HG02938 (cell line): ENCODE measurements at regions not wholly inside any gene's neighbourhood (a gene's known extent, or its start where the extent isn't known, plus 50 kb on each side); places are given as distances from the start of the nearest gene placed in this dataset.

Source experiments
- ATAC-seq: cut with Tn5 transposase; IDR thresholded peaks from one replicate; pipeline ENCODE4 v1.9.1; 2021; ENCODE audit warnings: mild to moderate bottlenecking, moderate library complexity; ENCODE audit not compliant: unreplicated experiment

GRCh38 chr5:167001246-167001645 lies 1290.2 kb upstream of the WWC1 start:
- ATAC-seq: no peak

GRCh38 chr5:167008705-167009104 lies 1282.7 kb upstream of the WWC1 start:
- ATAC-seq: no peak

GRCh38 chr5:167011196-167011595 lies 1280.2 kb upstream of the WWC1 start:
- ATAC-seq: no peak

GRCh38 chr5:167012123-167013034 lies 1279.1 kb upstream of the WWC1 start:
- no peak for ATAC-seq

GRCh38 chr5:167014401-167015056 lies 1276.9 kb upstream of the WWC1 start:
- ATAC-seq: no peak

- no peak for ATAC-seq
Observed at GRCh38 chr5:167020418-167020817, 1271.0 kb upstream of the WWC1 start.

GRCh38 chr5:167029488-167029887 lies 1262.0 kb upstream of the WWC1 start:
- no peak for ATAC-seq

- ATAC-seq: no peak
Observed at GRCh38 chr5:167030500-167031120, 1260.8 kb upstream of the WWC1 start.

- no peak for ATAC-seq
Observed at GRCh38 chr5:167036585-167036984, 1254.9 kb upstream of the WWC1 start.

GRCh38 chr5:167049043-167049663 lies 1242.3 kb upstream of the WWC1 start:
- ATAC-seq: no peak

GRCh38 chr5:167049771-167050567 lies 1241.5 kb upstream of the WWC1 start:
- ATAC-seq: no peak

GRCh38 chr5:167050568-167051401 lies 1240.7 kb upstream of the WWC1 start:
- ATAC-seq: no peak

GRCh38 chr5:167051402-167051768 lies 1240.1 kb upstream of the WWC1 start:
- no peak for ATAC-seq

GRCh38 chr5:167052791-167053190 lies 1238.7 kb upstream of the WWC1 start:
- no peak for ATAC-seq

- no peak for ATAC-seq
Observed at GRCh38 chr5:167057665-167058064, 1233.8 kb upstream of the WWC1 start.

GRCh38 chr5:167061695-167062094 lies 1229.8 kb upstream of the WWC1 start:
- ATAC-seq: no peak

GRCh38 chr5:167063116-167063515 lies 1228.3 kb upstream of the WWC1 start:
- no peak for ATAC-seq

GRCh38 chr5:167063788-167064187 lies 1227.7 kb upstream of the WWC1 start:
- ATAC-seq: no peak

GRCh38 chr5:167064198-167064776 lies 1227.2 kb upstream of the WWC1 start:
- ATAC-seq: no peak
